ENCODE measurements at regions not wholly inside any gene's neighbourhood (a gene's known extent, or its start where the extent isn't known, plus 50 kb on each side); places are given as distances from the start of the nearest gene placed in this dataset.

DNA sequence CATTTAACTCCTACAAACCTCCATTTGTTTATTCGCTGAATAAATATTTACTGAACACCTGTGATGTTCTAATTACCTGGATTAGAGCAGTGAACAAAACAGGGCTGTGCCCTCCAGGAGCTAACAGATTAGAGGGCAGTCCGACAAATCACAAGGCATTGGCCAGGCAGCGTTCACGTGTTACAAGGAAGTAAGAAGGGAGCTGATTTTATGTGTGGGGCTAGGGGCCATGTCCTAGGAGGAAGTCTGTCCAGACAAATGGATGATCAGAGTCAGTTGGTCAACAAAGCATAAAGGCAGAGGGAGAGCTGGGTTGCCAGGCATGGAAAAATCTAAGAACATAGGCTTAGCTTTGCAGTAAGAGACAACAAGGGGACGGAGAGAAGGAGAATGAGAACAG, 57.3 kb upstream of the BACE2 start:
- TF ChIP-seq, protein P1, sequence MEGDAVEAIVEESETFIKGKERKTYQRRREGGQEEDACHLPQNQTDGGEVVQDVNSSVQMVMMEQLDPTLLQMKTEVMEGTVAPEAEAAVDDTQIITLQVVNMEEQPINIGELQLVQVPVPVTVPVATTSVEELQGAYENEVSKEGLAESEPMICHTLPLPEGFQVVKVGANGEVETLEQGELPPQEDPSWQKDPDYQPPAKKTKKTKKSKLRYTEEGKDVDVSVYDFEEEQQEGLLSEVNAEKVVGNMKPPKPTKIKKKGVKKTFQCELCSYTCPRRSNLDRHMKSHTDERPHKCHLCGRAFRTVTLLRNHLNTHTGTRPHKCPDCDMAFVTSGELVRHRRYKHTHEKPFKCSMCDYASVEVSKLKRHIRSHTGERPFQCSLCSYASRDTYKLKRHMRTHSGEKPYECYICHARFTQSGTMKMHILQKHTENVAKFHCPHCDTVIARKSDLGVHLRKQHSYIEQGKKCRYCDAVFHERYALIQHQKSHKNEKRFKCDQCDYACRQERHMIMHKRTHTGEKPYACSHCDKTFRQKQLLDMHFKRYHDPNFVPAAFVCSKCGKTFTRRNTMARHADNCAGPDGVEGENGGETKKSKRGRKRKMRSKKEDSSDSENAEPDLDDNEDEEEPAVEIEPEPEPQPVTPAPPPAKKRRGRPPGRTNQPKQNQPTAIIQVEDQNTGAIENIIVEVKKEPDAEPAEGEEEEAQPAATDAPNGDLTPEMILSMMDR (IDR thresholded peaks at IDR 0.05), result no peak
- no peak for TF ChIP-seq POLR2A (IDR thresholded peaks at IDR 0.05)
